ENCODE measurements at regions not wholly inside any gene's neighbourhood (a gene's known extent, or its start where the extent isn't known, plus 50 kb on each side); places are given as distances from the start of the nearest gene placed in this dataset.

- H3K27ac ChIP-seq (ENCODE audit: insufficient read depth in 1 of 2, low read depth in 1 of 2, low read length in 2 of 2, poor library complexity in 1 of 2, severe bottlenecking in 2 of 2) = no peak overlapping the region
- no peaks in the 10 kb centered on the region for H3K27me3 ChIP-seq (replicated peaks in 2 of 5; ENCODE audit: control insufficient read depth in 4 of 5, insufficient read depth in 5 of 5, low read length in 4 of 5)
- H3K9me3 ChIP-seq (ENCODE audit: control extremely low read depth in 1 of 5, control insufficient read depth in 4 of 5, insufficient read depth in 2 of 5, low read depth in 1 of 5, low read length in 4 of 5) = no peaks in the 10 kb centered on the region
- CTCF ChIA-PET = no interaction called here
- DNase-seq = peak in 1 of 3 donors; percentile 15
- POLR2A ChIA-PET = no interaction called here
- H3K36me3 ChIP-seq (ENCODE audit: control insufficient read depth in 4 of 4, insufficient read depth in 4 of 4, low read length in 3 of 4) = no peaks in the 10 kb centered on the region
- 18% methylated on average over 14 of the region's 22 CpGs for WGBS (ENCODE audit: insufficient coverage)
- peak overlapping the region in 1 of 7 experiments; percentile 17 for H3K4me3 ChIP-seq (ENCODE audit: control insufficient read depth in 1 of 7, extremely low read depth in 1 of 7, insufficient read depth in 4 of 7, low read depth in 2 of 7, low read length in 6 of 7)
- peaks cover 4 to 47% (median 42%) of the 10 kb centered on the region in 4 experiments for H3K4me1 ChIP-seq (ENCODE audit: control extremely low read depth in 1 of 4, control insufficient read depth in 4 of 4, insufficient read depth in 4 of 4, low read length in 3 of 4)
Observed at GRCh38 chr22:35480627-35481550, 59.7 kb upstream of the RASD2 start.

- H3K4me1 ChIP-seq (ENCODE audit: control extremely low read depth in 1 of 4, control insufficient read depth in 4 of 4, insufficient read depth in 4 of 4, low read length in 3 of 4) = peaks cover 4 to 33% (median 28%) of the 10 kb centered on the region in 4 experiments
- ChIA-PET CTCF (interaction anchor here (1.1 to 1.7 kb wide), 2 partner anchors 11 to 131 kb away, joined by 3 read pairs; no protein-coding TSS in a partner anchor), POLR2A (no interaction called here)
- no peak for DNase-seq
- WGBS (ENCODE audit: insufficient coverage) = 100% methylated on average over 5 of the region's 5 CpGs
- H3K27me3 ChIP-seq (replicated peaks in 2 of 5; ENCODE audit: control insufficient read depth in 4 of 5, insufficient read depth in 5 of 5, low read length in 4 of 5) = no peaks in the 10 kb centered on the region
- no peaks in the 10 kb centered on the region for H3K9me3 ChIP-seq (ENCODE audit: control extremely low read depth in 1 of 5, control insufficient read depth in 4 of 5, insufficient read depth in 2 of 5, low read depth in 1 of 5, low read length in 4 of 5)
- H3K4me3 ChIP-seq (ENCODE audit: control insufficient read depth in 1 of 7, extremely low read depth in 1 of 7, insufficient read depth in 4 of 7, low read depth in 2 of 7, low read length in 6 of 7) = no peak overlapping the region
- H3K36me3 ChIP-seq (ENCODE audit: control insufficient read depth in 4 of 4, insufficient read depth in 4 of 4, low read length in 3 of 4) = no peaks in the 10 kb centered on the region
- H3K27ac ChIP-seq (ENCODE audit: insufficient read depth in 1 of 2, low read depth in 1 of 2, low read length in 2 of 2, poor library complexity in 1 of 2, severe bottlenecking in 2 of 2) = no peak overlapping the region
Observed at GRCh38 chr22:35482311-35482710, 58.3 kb upstream of the RASD2 start.

GRCh38 chr22:35482974-35483373 lies 57.7 kb upstream of the RASD2 start:
- peaks cover 4 to 30% (median 25%) of the 10 kb centered on the region in 4 experiments for H3K4me1 ChIP-seq (ENCODE audit: control extremely low read depth in 1 of 4, control insufficient read depth in 4 of 4, insufficient read depth in 4 of 4, low read length in 3 of 4)
- POLR2A ChIA-PET = interaction anchor here (0.6 kb wide), 1 partner anchor 592 kb away, joined by 3 read pairs; no protein-coding TSS in a partner anchor
- no peaks in the 10 kb centered on the region for H3K36me3 ChIP-seq (ENCODE audit: control insufficient read depth in 4 of 4, insufficient read depth in 4 of 4, low read length in 3 of 4)
- H3K27ac ChIP-seq (ENCODE audit: insufficient read depth in 1 of 2, low read depth in 1 of 2, low read length in 2 of 2, poor library complexity in 1 of 2, severe bottlenecking in 2 of 2) = no peak overlapping the region
- H3K9me3 ChIP-seq (ENCODE audit: control extremely low read depth in 1 of 5, control insufficient read depth in 4 of 5, insufficient read depth in 2 of 5, low read depth in 1 of 5, low read length in 4 of 5) = no peaks in the 10 kb centered on the region
- CTCF ChIA-PET = interaction anchor here (1.7 kb wide), 1 partner anchor 132 kb away, joined by 3 read pairs; no protein-coding TSS in a partner anchor
- H3K27me3 ChIP-seq (replicated peaks in 2 of 5; ENCODE audit: control insufficient read depth in 4 of 5, insufficient read depth in 5 of 5, low read length in 4 of 5) = no peaks in the 10 kb centered on the region
- WGBS (ENCODE audit: insufficient coverage) = 86% methylated on average over 5 of the region's 6 CpGs
- H3K4me3 ChIP-seq (ENCODE audit: control insufficient read depth in 1 of 7, extremely low read depth in 1 of 7, insufficient read depth in 4 of 7, low read depth in 2 of 7, low read length in 6 of 7) = no peak overlapping the region
- no peak for DNase-seq

- Histone ChIP-seq H3K4me3 (ENCODE audit: control insufficient read depth in 1 of 7, extremely low read depth in 1 of 7, insufficient read depth in 4 of 7, low read depth in 2 of 7, low read length in 6 of 7) (no peak overlapping the region), H3K4me1 (ENCODE audit: control extremely low read depth in 1 of 4, control insufficient read depth in 4 of 4, insufficient read depth in 4 of 4, low read length in 3 of 4) (peaks cover 4 to 22% (median 17%) of the 10 kb centered on the region in 4 experiments), H3K27ac (ENCODE audit: insufficient read depth in 1 of 2, low read depth in 1 of 2, low read length in 2 of 2, poor library complexity in 1 of 2, severe bottlenecking in 2 of 2) (no peak overlapping the region), H3K27me3 (replicated peaks in 2 of 5; ENCODE audit: control insufficient read depth in 4 of 5, insufficient read depth in 5 of 5, low read length in 4 of 5) (peaks cover 0 to 2% (median 0%) of the 10 kb centered on the region in 5 experiments), H3K9me3 (ENCODE audit: control extremely low read depth in 1 of 5, control insufficient read depth in 4 of 5, insufficient read depth in 2 of 5, low read depth in 1 of 5, low read length in 4 of 5) (no peaks in the 10 kb centered on the region), H3K36me3 (ENCODE audit: control insufficient read depth in 4 of 4, insufficient read depth in 4 of 4, low read length in 3 of 4) (no peaks in the 10 kb centered on the region)
- no peak for DNase-seq
- whole genome bisulfite sequencing (ENCODE audit: insufficient coverage) = 60% methylated on average over 2 of the region's 3 CpGs
- ChIA-PET POLR2A (interaction anchor here (0.6 kb wide), 1 partner anchor 591 kb away, joined by 3 read pairs; no protein-coding TSS in a partner anchor), CTCF (no interaction called here)
Observed at GRCh38 chr22:35483730-35484129, 56.9 kb upstream of the RASD2 start.

GRCh38 chr22:35484651-35485556 lies 55.7 kb upstream of the RASD2 start:
- Histone ChIP-seq H3K27me3 (replicated peaks in 2 of 5; ENCODE audit: control insufficient read depth in 4 of 5, insufficient read depth in 5 of 5, low read length in 4 of 5) (peaks cover 0 to 2% (median 0%) of the 10 kb centered on the region in 5 experiments), H3K4me1 (ENCODE audit: control extremely low read depth in 1 of 4, control insufficient read depth in 4 of 4, insufficient read depth in 4 of 4, low read length in 3 of 4) (peaks cover 4 to 15% (median 14%) of the 10 kb centered on the region in 4 experiments), H3K9me3 (ENCODE audit: control extremely low read depth in 1 of 5, control insufficient read depth in 4 of 5, insufficient read depth in 2 of 5, low read depth in 1 of 5, low read length in 4 of 5) (no peaks in the 10 kb centered on the region), H3K4me3 (ENCODE audit: control insufficient read depth in 1 of 7, extremely low read depth in 1 of 7, insufficient read depth in 4 of 7, low read depth in 2 of 7, low read length in 6 of 7) (no peak overlapping the region), H3K36me3 (ENCODE audit: control insufficient read depth in 4 of 4, insufficient read depth in 4 of 4, low read length in 3 of 4) (no peaks in the 10 kb centered on the region), H3K27ac (ENCODE audit: insufficient read depth in 1 of 2, low read depth in 1 of 2, low read length in 2 of 2, poor library complexity in 1 of 2, severe bottlenecking in 2 of 2) (no peak overlapping the region)
- ChIA-PET POLR2A (no interaction called here), CTCF (no interaction called here)
- DNase-seq = no peak
- whole genome bisulfite sequencing (ENCODE audit: insufficient coverage) = 98% methylated on average over 14 of the region's 16 CpGs

- H3K36me3 ChIP-seq (ENCODE audit: control insufficient read depth in 4 of 4, insufficient read depth in 4 of 4, low read length in 3 of 4) = no peaks in the 10 kb centered on the region
- WGBS (ENCODE audit: insufficient coverage) = 97% methylated on average over 7 of the region's 11 CpGs
- H3K9me3 ChIP-seq (ENCODE audit: control extremely low read depth in 1 of 5, control insufficient read depth in 4 of 5, insufficient read depth in 2 of 5, low read depth in 1 of 5, low read length in 4 of 5) = no peaks in the 10 kb centered on the region
- POLR2A ChIA-PET = no interaction called here
- peaks cover 2 to 3% (median 2%) of the 10 kb centered on the region in 4 experiments for H3K4me1 ChIP-seq (ENCODE audit: control extremely low read depth in 1 of 4, control insufficient read depth in 4 of 4, insufficient read depth in 4 of 4, low read length in 3 of 4)
- CTCF ChIA-PET = no interaction called here
- H3K27ac ChIP-seq (ENCODE audit: insufficient read depth in 1 of 2, low read depth in 1 of 2, low read length in 2 of 2, poor library complexity in 1 of 2, severe bottlenecking in 2 of 2) = no peak overlapping the region
- H3K27me3 ChIP-seq (replicated peaks in 2 of 5; ENCODE audit: control insufficient read depth in 4 of 5, insufficient read depth in 5 of 5, low read length in 4 of 5) = peaks cover 0 to 2% (median 0%) of the 10 kb centered on the region in 5 experiments
- H3K4me3 ChIP-seq (ENCODE audit: control insufficient read depth in 1 of 7, extremely low read depth in 1 of 7, insufficient read depth in 4 of 7, low read depth in 2 of 7, low read length in 6 of 7) = no peak overlapping the region
- DNase-seq = no peak
Observed at GRCh38 chr22:35486116-35486631, 54.5 kb upstream of the RASD2 start.
